ENCODE measurements at regions not wholly inside any gene's neighbourhood (a gene's known extent, or its start where the extent isn't known, plus 50 kb on each side); places are given as distances from the start of the nearest gene placed in this dataset.

- no peak for TF ChIP-seq YY1 (IDR thresholded peaks at IDR 0.05; ENCODE audit: insufficient read depth, insufficient read length)
- TF ChIP-seq ZNF274 (IDR thresholded peaks at IDR 0.05; ENCODE audit: low read depth, low read length), result no peak
These were observed 59.7 kb downstream of the TTC32 start for GRCh38 chr2:19841918-19842693.
